Fibroblast of gingiva (primary cell): ENCODE measurements at regions not wholly inside any gene's neighbourhood (a gene's known extent, or its start where the extent isn't known, plus 50 kb on each side); places are given as distances from the start of the nearest gene placed in this dataset.

Experiments used
- DNase-seq: peaks from one replicate; pipeline ENCODE4 v3.0.0-alpha.2; 2011; ENCODE audit warnings: low read depth

DNA sequence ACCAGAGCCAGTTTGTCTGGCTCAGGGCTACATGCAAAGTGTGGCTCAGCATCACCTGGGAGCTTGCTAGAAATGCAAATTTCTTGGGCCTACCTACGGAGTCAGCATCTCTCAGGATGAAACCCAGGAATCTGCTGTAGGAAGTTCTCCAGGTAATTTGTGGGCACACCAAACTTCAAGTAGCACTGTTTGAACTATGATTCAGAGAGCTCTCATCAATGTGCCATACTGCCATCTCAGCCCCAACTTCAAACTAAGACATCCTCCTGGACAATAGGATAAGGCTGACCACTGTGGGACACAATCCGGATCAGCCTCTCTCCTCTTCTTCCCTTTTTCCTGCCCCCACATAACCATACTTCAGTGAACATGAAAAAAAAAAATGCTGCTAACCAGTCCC, 374.5 kb downstream of the METTL15 start:
- DNase-seq = no peak

DNA sequence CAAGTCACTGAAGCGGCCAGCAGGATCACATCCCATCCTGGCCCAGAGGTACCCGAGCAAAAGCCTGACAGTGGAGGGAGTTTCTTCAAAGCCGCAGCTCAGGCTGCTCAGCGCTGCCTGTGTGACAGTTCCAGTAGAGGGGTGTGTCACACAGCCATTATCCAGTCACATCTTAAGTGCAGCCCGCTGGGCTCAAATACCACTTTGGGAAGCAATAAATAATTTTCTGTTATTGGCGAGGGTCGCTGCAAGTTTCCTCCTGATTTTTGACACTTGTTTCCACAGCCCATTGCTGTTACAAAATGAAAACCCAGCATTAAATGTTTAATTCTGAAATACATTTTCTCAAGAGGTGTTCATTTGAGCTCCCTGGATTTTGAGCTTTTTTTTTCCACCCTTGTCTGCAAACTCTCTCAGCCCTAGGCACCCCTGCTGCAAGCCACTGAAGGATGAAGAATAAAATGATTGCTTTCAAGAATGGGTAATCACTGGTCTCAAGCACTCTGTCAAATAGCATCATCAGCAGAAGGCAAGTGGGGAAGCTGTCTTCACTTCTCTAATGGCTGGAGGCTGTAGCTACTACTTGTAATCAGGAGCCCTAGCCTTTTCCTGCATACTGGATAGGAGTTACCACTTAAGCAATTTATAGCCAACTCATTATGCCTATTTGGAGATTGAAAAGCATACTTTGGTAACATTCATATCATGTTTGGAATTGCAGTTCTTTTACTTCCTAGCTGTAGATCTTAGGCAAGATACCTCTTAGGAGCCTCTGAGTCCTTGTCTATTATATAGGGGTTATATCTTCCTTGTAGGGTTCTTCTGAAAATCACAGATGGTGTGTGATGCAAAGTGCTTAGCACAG, 373.7 kb downstream of the METTL15 start:
- DNase-seq = no peak

- no peak for DNase-seq
Measured at GRCh38 chr11:28480406-28480805, 372.2 kb downstream of the METTL15 start.

- DNase-seq = no peak
Measured at GRCh38 chr11:28476864-28477263, 368.7 kb downstream of the METTL15 start.

DNA sequence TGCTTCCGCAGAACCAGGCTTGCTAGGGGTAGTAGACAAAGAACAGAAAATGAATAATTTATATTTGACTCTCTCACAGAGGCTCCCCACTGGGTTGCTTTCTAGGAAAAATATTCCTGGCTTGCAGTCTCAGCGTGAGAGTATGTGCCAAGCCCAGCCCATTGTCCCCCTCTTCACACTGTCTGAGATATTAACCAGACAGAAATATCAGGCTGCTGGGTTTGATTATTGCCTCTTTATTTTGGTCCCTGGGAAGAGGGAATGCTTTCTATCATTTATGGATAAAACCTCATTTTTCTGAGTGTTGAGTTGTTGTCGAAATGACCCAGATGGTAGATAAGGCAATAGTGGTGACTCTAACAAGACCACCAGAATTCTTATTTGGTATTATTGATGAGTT, 367.9 kb downstream of the METTL15 start:
- no peak for DNase-seq

DNA sequence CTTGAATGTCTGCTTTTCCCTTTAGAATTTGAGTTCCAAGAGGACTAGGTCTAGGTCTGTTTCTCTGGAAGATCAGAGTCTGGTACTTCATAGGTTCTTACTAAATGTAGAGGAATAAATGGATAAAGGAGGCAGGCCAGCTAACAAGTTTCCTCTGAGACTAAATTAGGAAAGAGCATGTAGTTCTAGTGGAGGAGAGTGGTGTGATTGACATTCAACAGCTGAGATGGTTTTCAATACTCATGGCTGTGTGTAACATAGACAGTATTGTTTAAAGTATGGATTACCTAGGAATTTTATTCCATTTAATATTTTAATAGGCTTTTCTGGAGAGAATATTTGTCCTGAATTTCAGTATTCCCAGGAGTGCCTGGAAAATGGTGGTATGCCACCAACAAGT, 364.7 kb downstream of the METTL15 start:
- no peak for DNase-seq

DNA sequence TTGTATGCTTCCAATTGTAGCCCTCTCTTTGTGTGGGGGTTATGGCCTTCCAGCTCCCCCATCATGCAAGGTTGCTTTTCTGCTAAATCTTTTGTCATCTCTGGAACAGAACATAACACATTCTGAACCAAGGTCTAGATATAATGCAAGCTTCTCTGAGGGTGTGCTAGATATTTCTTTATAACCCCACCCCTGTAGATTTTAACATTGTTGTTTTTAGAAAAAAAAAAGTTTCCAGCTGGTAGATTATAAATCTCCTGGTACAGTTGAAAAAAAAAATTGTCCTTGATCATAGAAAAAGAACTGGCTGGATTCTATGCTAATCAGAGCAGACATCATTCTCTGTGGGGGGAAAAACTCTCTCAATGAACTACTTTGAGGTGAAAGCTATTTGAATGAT, 363.3 kb downstream of the METTL15 start:
- DNase-seq = no peak

- DNase-seq = no peak
Measured at GRCh38 chr11:28470180-28470579, 362.0 kb downstream of the METTL15 start.

DNA sequence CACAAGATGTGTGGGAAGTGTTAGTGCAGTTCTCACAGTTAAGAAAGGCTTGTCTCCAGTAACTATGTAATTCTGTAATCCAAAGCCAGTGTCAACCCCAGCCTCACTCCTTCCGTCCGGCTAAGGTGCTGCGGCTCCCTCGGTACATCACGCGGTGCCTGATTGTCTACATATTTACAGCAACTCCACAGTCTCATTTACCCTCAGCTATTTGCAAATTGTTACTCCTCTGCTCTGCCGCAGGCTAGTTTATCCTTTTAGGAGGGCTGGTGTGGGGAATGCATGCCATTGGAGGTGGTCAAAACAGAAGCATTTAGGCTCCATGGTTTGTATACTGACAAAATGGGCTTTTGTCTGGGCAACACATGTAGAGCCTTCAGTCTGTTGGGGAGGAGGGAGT, 358.3 kb downstream of the METTL15 start:
- DNase-seq = no peak

GRCh38 chr11:28464252-28464867, 356.2 kb downstream of the METTL15 start:
- DNase-seq = peak; percentile 94

DNA sequence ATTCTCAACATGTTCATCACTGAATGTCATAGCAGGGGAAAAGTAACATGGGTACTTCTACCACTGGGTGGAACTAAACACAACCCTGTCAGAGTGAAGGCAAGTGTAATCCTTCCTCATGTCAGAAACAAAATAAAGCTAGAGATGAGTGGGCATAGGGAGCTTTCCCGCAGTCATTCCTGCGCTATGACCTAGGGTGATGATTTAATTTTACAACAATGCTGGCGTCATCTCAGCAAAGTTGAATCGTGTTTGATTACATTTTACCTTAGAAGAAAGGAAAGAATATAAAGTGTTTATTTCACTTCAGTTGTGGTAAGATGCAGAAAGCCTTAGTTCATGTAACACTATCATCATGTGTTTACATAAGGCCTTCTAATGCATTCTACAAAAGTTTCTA, 355.6 kb downstream of the METTL15 start:
- DNase-seq = peak; percentile 74

DNA sequence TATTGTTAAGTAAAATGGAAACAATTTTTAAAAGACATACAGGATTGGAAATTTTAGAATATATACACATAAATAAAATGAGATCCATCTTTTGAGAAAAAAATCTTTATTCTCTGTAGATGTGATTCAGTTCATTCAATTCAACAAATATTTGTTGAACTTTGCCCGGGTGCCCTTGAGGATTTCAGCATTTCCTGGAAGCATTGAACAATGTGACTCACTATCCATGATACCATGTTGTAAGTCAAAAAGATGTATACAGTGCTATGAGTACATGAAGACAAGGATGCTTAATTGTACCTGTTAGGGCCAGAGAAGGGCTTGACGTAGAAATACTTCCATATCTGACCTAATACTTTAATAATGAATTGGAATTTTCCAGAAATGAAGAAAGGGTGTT, 353.7 kb downstream of the METTL15 start:
- peak; percentile 26 for DNase-seq

GRCh38 chr11:28461338-28461737, 353.1 kb downstream of the METTL15 start:
- DNase-seq = peak; percentile 74

- no peak for DNase-seq
Measured at GRCh38 chr11:28460348-28460747, 352.2 kb downstream of the METTL15 start.

DNA sequence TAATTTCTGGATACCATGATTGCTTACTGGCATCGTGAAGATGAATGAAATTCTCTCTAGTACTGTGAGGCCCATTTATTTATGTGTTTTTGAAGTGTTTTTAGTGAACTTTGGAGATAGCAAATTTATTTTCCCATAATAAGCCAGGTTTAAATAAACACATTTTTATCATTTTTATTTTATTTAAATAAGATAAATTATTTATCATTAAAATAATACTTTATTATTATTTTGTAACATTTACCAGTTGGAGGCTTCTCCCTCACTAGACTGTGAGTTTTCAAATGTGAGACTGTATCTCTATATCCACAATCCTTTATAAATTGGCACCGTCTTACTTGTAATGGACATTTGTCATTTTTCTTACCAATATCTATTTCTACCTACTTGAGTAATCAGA, 351.7 kb downstream of the METTL15 start:
- DNase-seq = no peak

- DNase-seq = no peak
Measured at GRCh38 chr11:28457481-28458065, 349.4 kb downstream of the METTL15 start.

DNA sequence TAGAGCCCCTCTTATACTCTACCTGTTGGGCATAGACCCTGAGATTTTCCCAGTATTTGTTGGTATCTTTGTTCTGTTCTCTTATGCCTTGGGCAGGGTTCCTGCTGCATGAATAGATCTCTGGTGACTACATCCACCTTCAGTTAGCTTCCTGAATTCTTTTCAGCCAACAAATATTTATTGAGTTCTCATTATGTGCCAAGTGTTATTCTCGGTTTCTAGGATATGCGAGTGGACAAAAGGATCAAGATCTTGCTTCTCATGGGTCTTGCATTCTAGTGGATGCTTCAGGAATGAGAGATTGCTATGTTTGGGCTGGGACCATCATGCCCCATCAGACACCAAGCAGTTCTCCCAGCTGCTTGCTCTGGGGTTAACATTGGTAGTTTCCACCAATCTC, 340.0 kb downstream of the METTL15 start:
- DNase-seq = no peak

- DNase-seq = peak; percentile 3
Measured at GRCh38 chr11:28447226-28447625, 339.0 kb downstream of the METTL15 start.

- DNase-seq = no peak
Measured at GRCh38 chr11:28442131-28442530, 333.9 kb downstream of the METTL15 start.

GRCh38 chr11:28439403-28439802, 331.2 kb downstream of the METTL15 start:
- no peak for DNase-seq

DNA sequence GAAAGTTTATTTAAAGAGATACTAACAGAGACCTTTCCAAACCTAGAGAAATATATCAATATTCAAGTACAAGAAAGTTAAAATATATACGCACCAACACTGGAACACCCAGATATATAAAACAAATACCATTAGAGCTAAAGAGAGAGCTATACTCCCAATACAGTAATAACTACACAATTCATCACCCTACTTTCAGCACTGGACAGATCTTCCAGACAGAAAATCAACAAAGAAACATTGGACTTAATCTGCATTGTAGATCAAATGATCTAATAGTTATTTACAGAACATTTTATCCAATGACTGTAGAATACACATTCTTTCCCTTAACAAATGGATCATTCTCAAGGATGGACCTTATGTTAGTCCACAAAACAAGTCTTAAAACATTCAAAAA, 311.9 kb downstream of the METTL15 start:
- DNase-seq = no peak

- no peak for DNase-seq
Measured at GRCh38 chr11:28417601-28418323, 309.6 kb downstream of the METTL15 start.

DNA sequence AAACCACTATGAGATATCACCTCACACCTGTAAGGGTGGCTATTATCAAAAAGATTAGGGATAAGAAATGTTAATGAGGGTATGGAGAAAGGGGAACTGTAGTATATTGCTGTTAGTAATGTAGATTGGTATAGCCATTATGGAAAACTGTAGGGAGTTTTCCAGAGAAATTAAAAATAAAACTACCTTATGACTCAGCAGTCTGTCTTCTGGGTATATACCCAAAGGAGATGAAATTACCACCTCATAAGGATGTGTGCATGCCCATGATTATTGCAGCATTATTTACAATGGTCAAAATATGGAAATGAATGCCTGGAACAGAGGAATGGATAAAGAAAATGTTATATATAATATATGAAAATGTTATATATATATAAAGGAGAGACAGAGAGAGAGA, 303.8 kb downstream of the METTL15 start:
- DNase-seq = no peak
